NT2/D1 (cell line): ENCODE measurements at regions not wholly inside any gene's neighbourhood (a gene's known extent, or its start where the extent isn't known, plus 50 kb on each side); places are given as distances from the start of the nearest gene placed in this dataset.

ENCODE experiments used
- SUZ12 ChIP-seq: IDR thresholded peaks from 2 replicates; pipeline ENCODE4 v1.6.1; 2011; ENCODE audit not compliant: insufficient read length, insufficient read depth; ENCODE audit errors: extremely low read depth
- YY1 ChIP-seq: IDR thresholded peaks from 2 replicates; pipeline ENCODE4 v1.6.1; 2011; ENCODE audit not compliant: insufficient read length, insufficient read depth
- ZNF274 ChIP-seq: IDR thresholded peaks from 2 replicates; pipeline ENCODE4 v1.6.1; 2011; ENCODE audit warnings: mild to moderate bottlenecking, low read depth, low read length

- TF ChIP-seq SUZ12 (no peak), ZNF274 (no peak), YY1 (no peak)
Measured at GRCh38 chr13:29683041-29683440, 87.6 kb upstream of the SLC7A1 start.
